ENCODE measurements at regions not wholly inside any gene's neighbourhood (a gene's known extent, or its start where the extent isn't known, plus 50 kb on each side); places are given as distances from the start of the nearest gene placed in this dataset.

DNA sequence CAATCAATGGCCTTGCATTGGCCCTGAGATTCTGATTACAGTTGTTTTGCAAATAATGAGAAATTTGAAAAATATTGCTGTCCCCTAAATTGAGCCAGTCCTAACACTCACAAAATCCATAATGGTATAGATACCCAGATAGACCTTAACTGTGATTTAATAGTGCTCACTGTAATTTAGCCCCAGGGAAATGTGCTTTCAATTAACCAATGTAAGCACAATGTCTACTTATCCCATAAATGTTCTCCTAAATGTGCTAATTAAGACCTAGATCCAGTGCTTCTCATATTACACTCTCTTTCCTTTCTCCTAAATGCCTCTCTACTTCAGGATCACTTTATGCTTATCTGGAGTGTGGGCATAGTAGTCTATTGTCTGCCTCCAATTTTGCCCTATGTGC lies 417.8 kb upstream of the CCL2 start:
- Histone ChIP-seq H3K4me2 (replicated peaks; ENCODE audit: low read depth, low read length, poor library complexity, severe bottlenecking) (no peak overlapping the region), H3K4me3 (ENCODE audit: control extremely low read depth in 1 of 5, extremely low read depth in 1 of 5, insufficient read depth in 1 of 5, low read depth in 2 of 5, low read length in 4 of 5) (no peak overlapping the region), H3K9me3 (ENCODE audit: control extremely low read depth in 1 of 3, control insufficient read depth in 2 of 3, insufficient read depth in 1 of 3, low read length in 2 of 3) (no peaks in the 10 kb centered on the region), H3K9ac (ENCODE audit: low read length) (no peak overlapping the region), H3K79me2 (ENCODE audit: control insufficient read depth, insufficient read depth, low read length) (no peaks in the 10 kb centered on the region), H2AFZ (ENCODE audit: insufficient read depth, low read depth, low read length, poor library complexity, severe bottlenecking) (no peak overlapping the region), H3K27ac (ENCODE audit: low read length in 2 of 2) (no peak overlapping the region), H3K4me1 (ENCODE audit: control insufficient read depth in 2 of 2, insufficient read depth in 2 of 2, low read length in 2 of 2) (no peaks in the 10 kb centered on the region), H3K27me3 (replicated peaks in 1 of 4; ENCODE audit: control extremely low read depth in 1 of 4, control insufficient read depth in 3 of 4, insufficient read depth in 4 of 4, low read length in 3 of 4) (peaks cover 0 to 3% (median 1%) of the 10 kb centered on the region in 4 experiments), H4K20me1 (ENCODE audit: control insufficient read depth, insufficient read depth, low read length, poor library complexity, severe bottlenecking) (no peaks in the 10 kb centered on the region), H3K36me3 (replicated peaks in 1 of 2; ENCODE audit: control extremely low read depth in 1 of 2, control insufficient read depth in 1 of 2, extremely low read depth in 1 of 2, insufficient read depth in 2 of 2, low read length in 1 of 2) (no peaks in the 10 kb centered on the region)
- ChIA-PET CTCF (no interaction called here), POLR2A (no interaction called here)
- Mint-ChIP-seq H3K27me3 (peaks cover 18% of the 10 kb centered on the region), H3K4me3 (no peak overlapping the region), H3K9me3 (ENCODE audit: insufficient read depth) (no peaks in the 10 kb centered on the region), H3K27ac (no peak overlapping the region), H3K4me1 (no peaks in the 10 kb centered on the region)
- ATAC-seq (ENCODE audit: low read depth) (no peak), DNase-seq (no peak)
- intact Hi-C loops (cut with micrococcal nuclease): no loop called here
- no peak for TF ChIP-seq EZH2 (IDR thresholded peaks at IDR 0.05; ENCODE audit: borderline replicate concordance, insufficient read depth, low read depth, low read length, poor library complexity, severe bottlenecking)
- TF ChIP-seq, protein P1, sequence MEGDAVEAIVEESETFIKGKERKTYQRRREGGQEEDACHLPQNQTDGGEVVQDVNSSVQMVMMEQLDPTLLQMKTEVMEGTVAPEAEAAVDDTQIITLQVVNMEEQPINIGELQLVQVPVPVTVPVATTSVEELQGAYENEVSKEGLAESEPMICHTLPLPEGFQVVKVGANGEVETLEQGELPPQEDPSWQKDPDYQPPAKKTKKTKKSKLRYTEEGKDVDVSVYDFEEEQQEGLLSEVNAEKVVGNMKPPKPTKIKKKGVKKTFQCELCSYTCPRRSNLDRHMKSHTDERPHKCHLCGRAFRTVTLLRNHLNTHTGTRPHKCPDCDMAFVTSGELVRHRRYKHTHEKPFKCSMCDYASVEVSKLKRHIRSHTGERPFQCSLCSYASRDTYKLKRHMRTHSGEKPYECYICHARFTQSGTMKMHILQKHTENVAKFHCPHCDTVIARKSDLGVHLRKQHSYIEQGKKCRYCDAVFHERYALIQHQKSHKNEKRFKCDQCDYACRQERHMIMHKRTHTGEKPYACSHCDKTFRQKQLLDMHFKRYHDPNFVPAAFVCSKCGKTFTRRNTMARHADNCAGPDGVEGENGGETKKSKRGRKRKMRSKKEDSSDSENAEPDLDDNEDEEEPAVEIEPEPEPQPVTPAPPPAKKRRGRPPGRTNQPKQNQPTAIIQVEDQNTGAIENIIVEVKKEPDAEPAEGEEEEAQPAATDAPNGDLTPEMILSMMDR (IDR thresholded peaks at IDR 0.05): no peak

DNA sequence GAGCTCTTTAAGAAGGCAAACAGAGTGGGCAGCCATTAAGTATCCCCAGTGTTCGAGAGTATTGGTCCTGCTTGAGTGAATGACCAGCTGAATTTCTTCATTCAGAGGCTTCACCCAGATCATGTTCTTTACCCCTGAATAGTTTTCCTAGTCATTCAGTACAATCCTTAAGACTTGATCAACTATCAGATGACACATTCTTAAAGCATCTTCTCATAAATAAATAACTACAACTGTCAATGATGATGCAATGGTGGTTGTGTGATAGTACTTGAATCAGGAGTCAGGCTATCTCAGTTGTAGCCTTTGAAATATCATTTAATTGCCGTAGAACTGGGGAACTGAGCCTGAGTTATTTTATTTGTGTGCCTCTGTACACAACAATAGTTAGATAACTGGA lies 416.8 kb upstream of the CCL2 start:
- peaks cover 18% of the 10 kb centered on the region for H3K27me3 Mint-ChIP-seq
- no peaks in the 10 kb centered on the region for H3K36me3 ChIP-seq (replicated peaks in 1 of 2; ENCODE audit: control extremely low read depth in 1 of 2, control insufficient read depth in 1 of 2, extremely low read depth in 1 of 2, insufficient read depth in 2 of 2, low read length in 1 of 2)
- no peak overlapping the region for H3K4me3 ChIP-seq (ENCODE audit: control extremely low read depth in 1 of 5, extremely low read depth in 1 of 5, insufficient read depth in 1 of 5, low read depth in 2 of 5, low read length in 4 of 5)
- POLR2A ChIA-PET: no interaction called here
- H3K27ac ChIP-seq (ENCODE audit: low read length in 2 of 2): no peak overlapping the region
- H3K27ac Mint-ChIP-seq: no peak overlapping the region
- no peaks in the 10 kb centered on the region for H3K9me3 Mint-ChIP-seq (ENCODE audit: insufficient read depth)
- no peak for TF ChIP-seq EZH2 (IDR thresholded peaks at IDR 0.05; ENCODE audit: borderline replicate concordance, insufficient read depth, low read depth, low read length, poor library complexity, severe bottlenecking)
- TF ChIP-seq, protein P1 (IDR thresholded peaks at IDR 0.05): no peak
- DNase-seq (no peak), ATAC-seq (ENCODE audit: low read depth) (no peak)
- H3K4me3 Mint-ChIP-seq: no peak overlapping the region
- H3K4me2 ChIP-seq (replicated peaks; ENCODE audit: low read depth, low read length, poor library complexity, severe bottlenecking): no peak overlapping the region
- no peaks in the 10 kb centered on the region for H3K9me3 ChIP-seq (ENCODE audit: control extremely low read depth in 1 of 3, control insufficient read depth in 2 of 3, insufficient read depth in 1 of 3, low read length in 2 of 3)
- WGBS (ENCODE audit: insufficient coverage): 83% methylated on average over 1 of the region's 2 CpGs
- no peaks in the 10 kb centered on the region for H3K79me2 ChIP-seq (ENCODE audit: control insufficient read depth, insufficient read depth, low read length)
- peaks cover 0 to 3% (median 1%) of the 10 kb centered on the region in 4 experiments for H3K27me3 ChIP-seq (replicated peaks in 1 of 4; ENCODE audit: control extremely low read depth in 1 of 4, control insufficient read depth in 3 of 4, insufficient read depth in 4 of 4, low read length in 3 of 4)
- H3K4me1 ChIP-seq (ENCODE audit: control insufficient read depth in 2 of 2, insufficient read depth in 2 of 2, low read length in 2 of 2): no peaks in the 10 kb centered on the region
- H4K20me1 ChIP-seq (ENCODE audit: control insufficient read depth, insufficient read depth, low read length, poor library complexity, severe bottlenecking): no peaks in the 10 kb centered on the region
- intact Hi-C loops (cut with micrococcal nuclease): no loop called here
- CTCF ChIA-PET: no interaction called here
- no peak overlapping the region for H2AFZ ChIP-seq (ENCODE audit: insufficient read depth, low read depth, low read length, poor library complexity, severe bottlenecking)
- H3K9ac ChIP-seq (ENCODE audit: low read length): no peak overlapping the region
- no peaks in the 10 kb centered on the region for H3K4me1 Mint-ChIP-seq
